ENCODE measurements at regions not wholly inside any gene's neighbourhood (a gene's known extent, or its start where the extent isn't known, plus 50 kb on each side); places are given as distances from the start of the nearest gene placed in this dataset.

DNA sequence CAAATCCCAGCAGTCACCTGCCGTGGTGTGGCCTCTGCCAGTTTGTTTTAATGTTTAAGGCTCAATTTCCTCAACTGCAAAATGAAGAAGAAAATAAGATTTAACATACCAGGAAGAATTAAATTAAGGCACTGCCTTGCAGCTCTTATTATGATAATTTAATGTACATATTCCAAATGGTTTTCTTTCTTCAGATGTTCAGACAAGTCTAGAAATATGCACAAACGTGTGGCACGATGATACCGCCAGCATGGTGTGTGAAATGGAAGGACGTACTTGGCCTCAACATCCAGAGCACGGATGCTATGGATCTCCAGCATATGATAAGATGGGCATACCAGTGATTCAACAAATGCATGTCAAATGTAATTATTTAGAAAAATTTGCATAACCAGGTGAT, 959.4 kb upstream of the TMEM132C start:
- TF ChIP-seq, protein P1, sequence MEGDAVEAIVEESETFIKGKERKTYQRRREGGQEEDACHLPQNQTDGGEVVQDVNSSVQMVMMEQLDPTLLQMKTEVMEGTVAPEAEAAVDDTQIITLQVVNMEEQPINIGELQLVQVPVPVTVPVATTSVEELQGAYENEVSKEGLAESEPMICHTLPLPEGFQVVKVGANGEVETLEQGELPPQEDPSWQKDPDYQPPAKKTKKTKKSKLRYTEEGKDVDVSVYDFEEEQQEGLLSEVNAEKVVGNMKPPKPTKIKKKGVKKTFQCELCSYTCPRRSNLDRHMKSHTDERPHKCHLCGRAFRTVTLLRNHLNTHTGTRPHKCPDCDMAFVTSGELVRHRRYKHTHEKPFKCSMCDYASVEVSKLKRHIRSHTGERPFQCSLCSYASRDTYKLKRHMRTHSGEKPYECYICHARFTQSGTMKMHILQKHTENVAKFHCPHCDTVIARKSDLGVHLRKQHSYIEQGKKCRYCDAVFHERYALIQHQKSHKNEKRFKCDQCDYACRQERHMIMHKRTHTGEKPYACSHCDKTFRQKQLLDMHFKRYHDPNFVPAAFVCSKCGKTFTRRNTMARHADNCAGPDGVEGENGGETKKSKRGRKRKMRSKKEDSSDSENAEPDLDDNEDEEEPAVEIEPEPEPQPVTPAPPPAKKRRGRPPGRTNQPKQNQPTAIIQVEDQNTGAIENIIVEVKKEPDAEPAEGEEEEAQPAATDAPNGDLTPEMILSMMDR (IDR thresholded peaks at IDR 0.05), result no peak
- no peak overlapping the region for H3K4me3 Mint-ChIP-seq
- no peaks in the 10 kb centered on the region for H3K27me3 Mint-ChIP-seq (ENCODE audit: low read depth in 2 of 2)
- no peak overlapping the region for H3K27ac Mint-ChIP-seq
- Histone ChIP-seq H3K4me3 (ENCODE audit: low read length) (no peak overlapping the region), H3K36me3 (ENCODE audit: control insufficient read depth, insufficient read depth, low read length) (no peaks in the 10 kb centered on the region), H3K27me3 (ENCODE audit: control insufficient read depth, insufficient read depth, low read length) (no peaks in the 10 kb centered on the region), H3K9me3 (ENCODE audit: control insufficient read depth, insufficient read depth, low read length) (no peaks in the 10 kb centered on the region), H3K4me1 (ENCODE audit: control insufficient read depth, insufficient read depth, low read length) (no peaks in the 10 kb centered on the region), H3K27ac (ENCODE audit: low read length) (no peak overlapping the region)
- peaks cover 2 to 7% of the 10 kb centered on the region in 2 donors for H3K9me3 Mint-ChIP-seq
- peaks cover 0 to 5% of the 10 kb centered on the region in 2 donors for H3K4me1 Mint-ChIP-seq
- H3K36me3 Mint-ChIP-seq, result no peaks in the 10 kb centered on the region
- DNase-seq, result no peak
- 87% methylated on average over 6 of the region's 6 CpGs for WGBS (ENCODE audit: insufficient coverage)
- no peak for ATAC-seq
- intact Hi-C loops (cut with micrococcal nuclease), result no loop called here

DNA sequence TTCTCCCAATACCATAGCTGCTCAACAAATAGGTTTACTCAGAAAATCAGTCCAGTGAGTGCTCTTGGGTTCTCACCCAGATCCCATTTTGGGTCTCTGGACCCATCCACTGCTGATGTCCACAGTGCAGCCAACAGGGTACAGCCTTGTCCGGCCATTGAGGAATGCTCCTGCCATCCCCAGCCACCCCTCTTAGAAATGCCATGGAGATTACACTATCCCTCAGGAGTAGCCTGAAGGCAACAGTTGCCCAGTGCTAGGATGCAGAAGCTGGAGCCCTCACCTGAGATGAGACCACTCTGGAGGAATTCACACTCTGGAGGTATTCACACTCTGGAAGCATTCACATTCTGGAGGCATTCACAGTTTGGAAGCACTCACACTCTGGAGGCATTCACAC, 958.8 kb upstream of the TMEM132C start:
- TF ChIP-seq, protein P1 (IDR thresholded peaks at IDR 0.05), result no peak
- Mint-ChIP-seq H3K4me1 (peaks cover 0 to 5% of the 10 kb centered on the region in 2 donors), H3K27ac (no peak overlapping the region), H3K36me3 (no peaks in the 10 kb centered on the region), H3K9me3 (peaks cover 2 to 7% of the 10 kb centered on the region in 2 donors), H3K27me3 (ENCODE audit: low read depth in 2 of 2) (no peaks in the 10 kb centered on the region), H3K4me3 (no peak overlapping the region)
- Histone ChIP-seq H3K27me3 (ENCODE audit: control insufficient read depth, insufficient read depth, low read length) (no peaks in the 10 kb centered on the region), H3K36me3 (ENCODE audit: control insufficient read depth, insufficient read depth, low read length) (no peaks in the 10 kb centered on the region), H3K4me3 (ENCODE audit: low read length) (no peak overlapping the region), H3K9me3 (ENCODE audit: control insufficient read depth, insufficient read depth, low read length) (no peaks in the 10 kb centered on the region), H3K27ac (ENCODE audit: low read length) (no peak overlapping the region), H3K4me1 (ENCODE audit: control insufficient read depth, insufficient read depth, low read length) (no peaks in the 10 kb centered on the region)
- ATAC-seq (no peak), DNase-seq (no peak)
- WGBS (ENCODE audit: insufficient coverage), result 67% methylated on average over 1 of the region's 1 CpG
- intact Hi-C loops (cut with micrococcal nuclease), result no loop called here

DNA sequence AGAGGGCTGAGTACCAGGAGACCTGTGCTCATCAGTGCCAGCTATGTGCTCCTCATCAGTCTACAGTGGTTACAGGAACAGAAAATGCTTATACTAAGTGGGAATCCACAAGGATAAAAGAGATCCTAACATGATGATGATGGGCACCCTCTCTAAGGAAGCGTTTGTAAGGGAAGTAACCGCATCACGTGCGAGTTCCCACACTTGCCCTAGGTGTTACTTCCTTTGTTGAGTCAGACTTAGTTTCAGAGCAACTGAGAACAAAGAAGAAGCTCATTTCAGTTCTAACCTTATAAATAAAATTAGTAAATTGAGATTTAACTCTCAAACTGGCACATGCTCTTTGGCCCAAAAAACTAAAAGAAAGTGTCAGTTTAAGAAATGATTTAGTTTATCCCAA, 956.4 kb upstream of the TMEM132C start:
- peaks cover 2 to 4% of the 10 kb centered on the region in 2 donors for H3K9me3 Mint-ChIP-seq
- intact Hi-C loops (cut with micrococcal nuclease), result no loop called here
- H3K27me3 Mint-ChIP-seq (ENCODE audit: low read depth in 2 of 2), result no peaks in the 10 kb centered on the region
- TF ChIP-seq, protein P1 (IDR thresholded peaks at IDR 0.05), result no peak
- no peak for DNase-seq
- H3K9me3 ChIP-seq (ENCODE audit: control insufficient read depth, insufficient read depth, low read length), result no peaks in the 10 kb centered on the region
- no peak overlapping the region for H3K4me3 ChIP-seq (ENCODE audit: low read length)
- no peak for ATAC-seq
- no peak overlapping the region for H3K27ac ChIP-seq (ENCODE audit: low read length)
- H3K36me3 ChIP-seq (ENCODE audit: control insufficient read depth, insufficient read depth, low read length), result no peaks in the 10 kb centered on the region
- H3K27ac Mint-ChIP-seq, result no peak overlapping the region
- H3K4me1 Mint-ChIP-seq, result peaks cover 0 to 5% of the 10 kb centered on the region in 2 donors
- H3K4me1 ChIP-seq (ENCODE audit: control insufficient read depth, insufficient read depth, low read length), result no peaks in the 10 kb centered on the region
- H3K27me3 ChIP-seq (ENCODE audit: control insufficient read depth, insufficient read depth, low read length), result no peaks in the 10 kb centered on the region
- no peaks in the 10 kb centered on the region for H3K36me3 Mint-ChIP-seq
- H3K4me3 Mint-ChIP-seq, result no peak overlapping the region
- WGBS (ENCODE audit: insufficient coverage), result 35% methylated on average over 4 of the region's 4 CpGs

DNA sequence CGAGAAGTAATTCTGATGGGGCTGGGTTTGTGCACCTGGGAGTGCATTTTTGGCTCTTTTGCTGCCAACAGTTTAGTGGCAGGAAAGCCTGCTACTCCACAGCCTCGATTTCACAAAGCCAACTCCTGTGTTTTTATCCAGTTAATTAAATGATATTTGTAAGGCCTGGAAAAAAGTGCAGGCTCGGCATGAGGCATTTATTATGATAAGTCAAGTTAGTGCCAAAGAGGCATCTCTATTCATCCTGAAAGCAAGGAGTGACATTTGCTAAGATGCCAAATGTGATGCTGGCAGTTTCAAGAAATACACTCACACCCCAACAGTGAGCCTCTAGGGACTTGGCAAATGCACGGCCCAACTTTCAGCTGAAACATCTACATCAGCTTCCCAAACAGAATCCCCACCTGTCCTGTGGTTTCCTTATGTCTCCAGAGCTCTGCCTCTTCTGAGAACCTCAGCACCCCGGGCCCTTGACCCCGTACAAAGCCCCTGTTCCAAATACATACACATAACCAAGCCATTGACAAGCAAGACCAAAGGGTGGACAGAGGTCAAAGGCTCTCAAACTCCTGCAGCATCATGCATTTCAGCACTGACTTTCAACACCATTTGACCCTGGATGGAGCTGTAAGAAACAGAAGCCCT, 955.1 kb upstream of the TMEM132C start:
- H3K9me3 ChIP-seq (ENCODE audit: control insufficient read depth, insufficient read depth, low read length), result no peaks in the 10 kb centered on the region
- Mint-ChIP-seq H3K36me3 (no peaks in the 10 kb centered on the region), H3K9me3 (peaks cover 2 to 4% of the 10 kb centered on the region in 2 donors), H3K27me3 (ENCODE audit: low read depth in 2 of 2) (no peaks in the 10 kb centered on the region), H3K27ac (no peak overlapping the region), H3K4me1 (peaks cover 0 to 5% of the 10 kb centered on the region in 2 donors), H3K4me3 (no peak overlapping the region)
- ATAC-seq (no peak), DNase-seq (no peak)
- TF ChIP-seq, protein P1 (IDR thresholded peaks at IDR 0.05), result no peak
- 73% methylated on average over 6 of the region's 6 CpGs for WGBS (ENCODE audit: insufficient coverage)
- no peaks in the 10 kb centered on the region for H3K27me3 ChIP-seq (ENCODE audit: control insufficient read depth, insufficient read depth, low read length)
- H3K4me1 ChIP-seq (ENCODE audit: control insufficient read depth, insufficient read depth, low read length), result no peaks in the 10 kb centered on the region
- H3K36me3 ChIP-seq (ENCODE audit: control insufficient read depth, insufficient read depth, low read length), result no peaks in the 10 kb centered on the region
- intact Hi-C loops (cut with micrococcal nuclease), result no loop called here
- no peak overlapping the region for H3K27ac ChIP-seq (ENCODE audit: low read length)
- H3K4me3 ChIP-seq (ENCODE audit: low read length), result no peak overlapping the region

All from natural killer cell (primary cell).